HK-2 (cell line): ENCODE measurements at regions not wholly inside any gene's neighbourhood (a gene's known extent, or its start where the extent isn't known, plus 50 kb on each side); places are given as distances from the start of the nearest gene placed in this dataset.
"Not testable (repeated sequence)": the region's sequence is repeated elsewhere in the genome, so short reads cannot be mapped to it uniquely, and the experiment has no call there.

Experiments used
- DNase-seq: peaks from one replicate; pipeline ENCODE4 v3.0.0-alpha.2; 2018; ENCODE audit not compliant: unreplicated experiment

DNA sequence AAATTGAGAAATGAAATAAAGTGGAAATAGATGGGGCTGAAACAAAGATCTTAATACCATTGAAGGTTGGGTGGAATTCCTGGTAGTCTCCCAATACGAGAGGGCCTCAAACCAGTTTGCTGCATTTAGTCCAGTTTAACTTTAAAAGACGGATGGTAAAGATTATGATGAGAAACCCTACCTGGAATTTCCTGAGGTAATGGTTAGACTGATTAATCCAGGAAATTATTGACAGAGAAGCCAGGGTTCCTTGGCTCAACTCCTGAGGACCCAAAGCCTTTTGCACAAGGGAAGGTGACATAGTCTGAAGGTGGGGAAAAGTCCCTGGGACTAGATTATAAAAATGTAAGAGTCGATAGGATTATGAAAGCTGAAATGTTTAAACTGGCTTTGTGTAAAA, 133.2 kb upstream of the SLITRK5 start:
- peak; percentile 10 for DNase-seq

DNA sequence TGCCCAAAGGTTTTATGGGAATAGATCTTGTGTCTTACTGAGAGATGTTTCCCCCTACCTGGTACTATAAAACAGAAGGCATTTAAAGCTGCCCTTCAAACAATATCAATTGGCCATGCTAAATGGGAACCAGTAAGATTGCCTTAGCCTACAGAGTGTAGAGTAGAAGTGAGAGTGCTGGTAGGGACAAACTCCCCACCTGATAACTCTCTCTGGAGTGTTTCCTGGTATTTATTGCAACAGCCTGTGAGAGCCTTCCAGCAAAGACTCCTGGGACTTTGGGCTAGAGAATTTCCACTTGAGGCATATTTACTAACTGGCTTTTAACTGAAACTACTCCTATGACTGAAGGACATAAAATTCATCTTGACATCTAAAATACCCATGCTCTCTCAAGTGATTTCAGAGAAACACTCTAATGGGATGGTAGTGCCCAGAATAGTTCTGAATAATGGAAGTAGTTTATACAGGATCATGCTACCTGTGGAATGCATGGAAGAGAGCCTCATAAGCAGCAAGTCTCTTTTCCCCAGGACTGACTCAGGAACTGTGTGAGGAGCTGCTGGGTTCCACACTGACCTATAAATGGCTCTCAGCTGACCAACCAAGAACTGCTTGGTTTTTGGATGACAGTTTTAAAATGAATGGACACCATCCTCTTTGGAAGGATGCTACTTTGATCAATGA, 132.7 kb upstream of the SLITRK5 start:
- no peak for DNase-seq

DNA sequence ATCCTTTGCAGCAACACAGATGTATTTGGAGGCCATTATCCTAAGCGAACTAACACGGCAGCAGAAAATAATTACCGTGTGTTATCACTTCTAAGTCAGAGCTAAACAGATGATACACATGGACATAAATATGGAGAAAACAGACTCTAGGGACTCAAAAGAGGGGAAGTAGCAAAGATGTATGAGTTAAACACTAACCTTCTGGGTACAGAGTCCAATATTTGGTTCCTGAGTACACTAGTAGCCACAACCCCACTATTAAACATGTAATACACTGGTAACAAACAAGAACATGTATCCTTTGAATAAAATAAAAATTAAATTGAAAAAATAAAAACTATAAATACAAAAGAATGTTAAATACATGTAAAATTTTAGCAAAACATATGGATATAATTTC, 118.0 kb upstream of the SLITRK5 start:
- no peak for DNase-seq

DNA sequence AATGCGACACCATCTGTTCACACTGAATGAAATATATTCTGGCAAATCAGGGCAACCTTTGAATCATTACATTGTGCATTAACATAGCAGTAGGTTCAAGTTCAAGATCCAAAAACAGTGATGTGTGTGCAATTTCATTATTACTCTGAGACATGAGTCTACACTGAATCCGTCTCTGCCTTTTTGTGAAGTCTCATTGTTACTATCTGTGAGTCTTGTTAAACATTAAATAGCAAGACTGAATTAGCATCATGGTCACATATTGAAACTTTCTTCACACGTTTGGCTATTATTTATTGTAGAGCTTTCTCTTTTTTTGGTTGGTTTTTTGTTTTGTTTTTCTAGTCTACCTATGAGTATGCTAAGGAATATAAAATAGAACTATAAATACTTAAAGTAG, 117.1 kb upstream of the SLITRK5 start:
- no peak for DNase-seq

DNA sequence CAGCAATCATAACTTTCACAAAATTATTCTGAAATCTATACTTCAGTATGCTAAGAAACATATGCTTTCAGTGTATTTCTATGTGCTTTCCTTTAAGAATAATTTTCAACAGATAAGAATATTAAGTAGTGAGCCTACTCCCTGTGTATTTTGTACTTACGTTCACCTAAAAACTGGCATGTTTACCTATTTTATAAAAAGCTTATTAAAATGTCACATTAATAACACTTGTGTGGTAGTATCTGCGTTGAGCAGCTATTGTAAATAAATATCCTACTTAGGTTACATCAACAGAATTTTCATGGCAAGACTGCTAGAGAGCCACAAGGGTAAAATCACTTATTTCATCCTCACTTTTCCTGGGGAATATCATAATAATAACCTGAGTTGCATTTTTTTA, 113.4 kb upstream of the SLITRK5 start:
- no peak for DNase-seq

DNA sequence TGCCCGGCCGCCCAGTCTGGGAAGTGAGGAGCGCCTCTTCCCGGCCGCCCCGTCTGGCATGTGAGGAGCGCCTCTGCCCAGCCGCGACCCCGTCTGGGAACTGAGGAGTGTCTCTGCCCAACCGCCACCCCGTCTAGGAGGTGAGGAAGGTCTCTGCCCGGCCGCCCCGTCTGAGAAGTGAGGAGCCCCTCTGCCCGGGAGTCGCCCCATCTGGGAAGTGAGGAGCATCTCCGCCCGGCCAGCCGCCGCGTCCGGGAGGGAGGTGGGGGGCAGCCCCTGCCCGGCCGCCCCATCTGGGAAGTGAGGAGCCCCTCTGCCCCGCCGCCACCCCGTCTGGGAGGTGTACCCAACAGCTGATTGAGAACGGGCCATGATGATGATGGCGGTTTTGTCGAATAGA, 109.6 kb upstream of the SLITRK5 start:
- DNase-seq = not testable (repeated sequence)

DNA sequence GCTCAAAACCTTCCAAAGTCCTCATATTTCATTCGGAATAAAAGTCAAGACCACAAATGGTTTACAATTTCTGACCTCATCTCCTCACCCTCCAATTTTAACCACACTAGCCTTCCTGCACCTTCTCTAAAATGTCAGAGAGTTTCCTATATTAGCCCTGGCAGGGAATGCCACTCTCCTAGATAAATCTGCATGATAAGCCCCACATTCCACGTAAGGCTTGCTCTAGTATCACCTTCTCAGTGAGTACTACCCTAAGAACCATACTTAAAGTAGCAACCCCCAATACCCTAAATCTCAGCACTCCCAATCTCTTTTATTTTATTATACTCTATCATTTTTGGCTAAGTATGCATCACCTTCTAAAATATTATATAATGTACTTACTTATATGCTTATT, 100.5 kb upstream of the SLITRK5 start:
- no peak for DNase-seq

DNA sequence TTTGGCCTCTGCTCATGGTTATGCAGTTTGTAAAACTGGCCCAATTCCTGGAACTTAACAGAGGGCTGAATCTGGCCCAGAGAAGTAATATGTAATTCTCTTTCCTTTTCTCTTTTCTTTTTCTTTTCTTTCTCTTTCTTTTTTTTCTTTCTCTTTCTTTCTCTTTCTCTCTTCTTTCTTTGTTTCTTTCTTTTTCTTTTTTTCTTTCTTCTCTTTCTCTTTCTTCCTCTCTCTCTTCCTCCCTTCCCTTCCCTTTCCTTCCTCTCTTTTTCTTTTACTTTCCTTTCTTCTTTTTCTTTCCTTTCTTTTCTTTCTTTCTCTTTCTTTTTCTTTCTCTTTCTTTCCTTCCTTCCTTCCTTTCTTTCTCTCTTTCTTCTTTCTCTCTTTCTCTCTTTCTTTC, 88.8 kb upstream of the SLITRK5 start:
- DNase-seq = no peak

DNA sequence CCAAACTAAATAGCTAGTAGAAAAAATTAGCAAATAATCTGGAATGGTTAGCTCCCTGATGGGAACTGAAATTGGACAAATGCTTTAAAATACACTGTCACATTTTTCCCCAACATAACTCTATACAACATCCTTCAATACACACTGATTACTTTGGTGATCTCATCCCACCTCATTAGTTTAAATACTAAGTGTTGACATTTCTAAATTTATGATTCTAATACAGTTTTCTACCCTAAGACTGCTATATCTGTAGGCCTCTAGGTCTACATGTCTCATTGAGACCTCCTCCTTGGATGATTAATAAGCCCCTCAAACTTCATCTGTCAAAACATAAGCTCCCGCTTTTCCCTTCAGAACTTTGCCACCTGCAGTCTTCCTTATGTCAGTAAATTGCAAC, 80.7 kb upstream of the SLITRK5 start:
- DNase-seq = no peak

DNA sequence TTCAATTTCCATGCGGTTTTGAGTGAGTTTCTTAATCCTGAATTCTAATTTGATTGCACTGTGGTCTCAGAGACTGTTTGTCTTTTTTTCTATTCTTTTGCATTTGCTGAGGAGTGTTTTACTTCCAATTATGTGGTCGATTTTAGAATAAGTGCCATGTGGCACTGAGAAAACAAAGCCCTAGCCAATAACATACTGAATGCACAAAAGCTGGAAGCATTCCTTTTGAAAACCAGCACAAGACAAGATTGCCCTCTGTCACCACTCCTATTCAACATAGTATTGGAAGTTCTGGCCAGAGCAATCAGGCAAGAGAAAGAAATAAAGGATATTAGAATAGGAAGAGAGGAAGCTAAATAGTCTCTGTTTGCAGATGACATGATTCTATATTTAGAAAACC, 66.7 kb upstream of the SLITRK5 start:
- not testable (repeated sequence) for DNase-seq

DNA sequence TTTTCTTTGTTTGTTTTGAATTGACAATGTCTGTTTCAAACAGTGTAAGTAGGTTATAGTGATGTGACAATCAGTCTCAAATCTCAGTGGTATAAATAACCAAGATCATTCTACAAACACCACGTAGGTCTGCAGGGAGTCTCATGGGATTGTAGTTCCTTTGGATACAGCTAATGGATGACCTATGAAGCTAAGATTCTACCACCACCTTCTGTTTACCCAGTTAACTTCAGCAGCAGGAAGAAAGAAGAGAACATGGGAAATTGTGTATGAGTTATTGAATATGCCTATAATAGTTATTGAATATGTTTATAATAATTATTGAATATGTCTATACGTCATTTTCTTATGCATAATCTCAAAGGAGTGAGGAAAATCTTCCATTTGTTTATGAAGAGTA, 63.9 kb upstream of the SLITRK5 start:
- DNase-seq = no peak

DNA sequence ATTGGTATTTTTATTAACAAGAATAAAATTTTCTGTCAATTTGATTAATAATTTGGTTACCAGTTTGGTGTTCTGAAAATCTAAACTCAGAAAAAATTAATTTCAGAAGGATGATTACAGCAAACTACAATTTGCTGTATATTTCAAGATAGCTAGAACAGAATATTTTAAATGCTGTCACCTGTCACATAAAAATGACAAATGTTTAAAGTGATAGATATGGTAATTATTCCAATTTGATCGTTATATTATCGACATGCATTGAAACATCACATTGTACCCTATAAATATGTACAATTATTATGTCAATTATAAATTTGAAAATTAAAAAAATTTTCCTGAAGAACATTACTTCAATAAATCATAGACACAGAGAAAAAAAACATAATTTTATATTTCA, 56.9 kb upstream of the SLITRK5 start:
- DNase-seq = no peak
